ENCODE measurements at regions not wholly inside any gene's neighbourhood (a gene's known extent, or its start where the extent isn't known, plus 50 kb on each side); places are given as distances from the start of the nearest gene placed in this dataset.

GRCh38 chr13:79772811-79773210 is 291.9 kb downstream of the NDFIP2 start:
- TF ChIP-seq, protein P1, sequence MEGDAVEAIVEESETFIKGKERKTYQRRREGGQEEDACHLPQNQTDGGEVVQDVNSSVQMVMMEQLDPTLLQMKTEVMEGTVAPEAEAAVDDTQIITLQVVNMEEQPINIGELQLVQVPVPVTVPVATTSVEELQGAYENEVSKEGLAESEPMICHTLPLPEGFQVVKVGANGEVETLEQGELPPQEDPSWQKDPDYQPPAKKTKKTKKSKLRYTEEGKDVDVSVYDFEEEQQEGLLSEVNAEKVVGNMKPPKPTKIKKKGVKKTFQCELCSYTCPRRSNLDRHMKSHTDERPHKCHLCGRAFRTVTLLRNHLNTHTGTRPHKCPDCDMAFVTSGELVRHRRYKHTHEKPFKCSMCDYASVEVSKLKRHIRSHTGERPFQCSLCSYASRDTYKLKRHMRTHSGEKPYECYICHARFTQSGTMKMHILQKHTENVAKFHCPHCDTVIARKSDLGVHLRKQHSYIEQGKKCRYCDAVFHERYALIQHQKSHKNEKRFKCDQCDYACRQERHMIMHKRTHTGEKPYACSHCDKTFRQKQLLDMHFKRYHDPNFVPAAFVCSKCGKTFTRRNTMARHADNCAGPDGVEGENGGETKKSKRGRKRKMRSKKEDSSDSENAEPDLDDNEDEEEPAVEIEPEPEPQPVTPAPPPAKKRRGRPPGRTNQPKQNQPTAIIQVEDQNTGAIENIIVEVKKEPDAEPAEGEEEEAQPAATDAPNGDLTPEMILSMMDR (IDR thresholded peaks at IDR 0.05): no peak
- no peak for TF ChIP-seq POLR2A (IDR thresholded peaks at IDR 0.05)
